GM21825 (cell line): ENCODE measurements at regions not wholly inside any gene's neighbourhood (a gene's known extent, or its start where the extent isn't known, plus 50 kb on each side); places are given as distances from the start of the nearest gene placed in this dataset.
"Not testable (repeated sequence)": the region's sequence is repeated elsewhere in the genome, so short reads cannot be mapped to it uniquely, and the experiment has no call there.

Experiments
- ATAC-seq: cut with Tn5 transposase; IDR thresholded peaks from one replicate; pipeline ENCODE4 v1.9.1; 2021; ENCODE audit warnings: mild to moderate bottlenecking, moderate library complexity; ENCODE audit not compliant: unreplicated experiment

DNA sequence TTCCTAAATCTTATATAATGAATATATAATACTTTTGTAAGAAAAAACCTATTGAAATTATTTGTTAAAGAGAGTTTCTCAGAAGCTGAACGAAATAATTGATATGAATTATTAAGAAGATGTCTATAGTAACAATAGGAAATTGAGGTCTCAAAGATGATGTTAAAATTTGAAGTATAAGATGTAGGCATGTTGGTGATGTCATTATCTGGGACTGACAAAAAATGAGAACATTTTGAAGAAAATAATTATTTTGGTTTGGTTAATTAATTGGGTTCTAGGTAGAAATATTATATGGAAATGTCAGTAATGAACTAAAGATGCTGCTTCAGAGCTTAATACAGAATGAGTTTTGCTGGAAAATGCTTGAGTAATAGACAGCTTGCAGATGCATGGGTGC, 501.4 kb upstream of the ST8SIA4 start:
- ATAC-seq: no peak

GRCh38 chr5:101393795-101394450, 490.8 kb upstream of the ST8SIA4 start:
- ATAC-seq: no peak

DNA sequence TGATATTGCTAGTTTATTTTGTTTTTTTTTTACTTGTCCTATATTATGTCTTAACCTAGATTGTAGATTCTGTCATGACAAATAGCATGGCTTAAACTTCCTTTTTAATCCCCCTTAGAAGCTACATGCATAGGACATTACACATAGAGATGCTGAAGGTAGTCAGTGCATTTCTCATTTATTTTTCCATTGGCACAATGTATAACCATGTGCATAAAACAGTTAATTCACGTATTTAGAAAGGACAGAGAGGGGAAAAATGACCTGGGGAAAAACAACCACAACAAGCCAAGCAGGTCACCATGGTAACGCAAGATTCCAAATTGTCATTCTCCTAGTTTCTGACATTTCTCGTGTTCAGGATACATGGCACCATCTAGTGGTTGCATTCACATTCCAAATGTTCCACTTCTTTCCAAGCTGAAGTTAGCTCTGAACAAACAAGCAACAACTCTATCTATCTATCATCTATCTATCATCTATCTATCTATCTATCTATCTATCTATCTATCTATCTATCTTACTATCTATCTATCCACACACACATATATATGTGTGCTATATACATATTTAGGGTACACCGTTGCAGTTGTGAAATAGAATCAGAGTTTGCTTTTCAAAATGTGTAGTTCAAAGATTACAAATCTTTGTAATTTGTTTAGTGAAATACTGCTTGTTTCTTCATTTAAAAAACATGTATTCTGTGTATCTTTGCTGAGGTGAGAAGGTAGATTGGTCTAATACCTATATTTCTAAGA, 487.2 kb upstream of the ST8SIA4 start:
- ATAC-seq: no peak

- no peak for ATAC-seq
These were observed 482.2 kb upstream of the ST8SIA4 start for GRCh38 chr5:101385276-101385675.

DNA sequence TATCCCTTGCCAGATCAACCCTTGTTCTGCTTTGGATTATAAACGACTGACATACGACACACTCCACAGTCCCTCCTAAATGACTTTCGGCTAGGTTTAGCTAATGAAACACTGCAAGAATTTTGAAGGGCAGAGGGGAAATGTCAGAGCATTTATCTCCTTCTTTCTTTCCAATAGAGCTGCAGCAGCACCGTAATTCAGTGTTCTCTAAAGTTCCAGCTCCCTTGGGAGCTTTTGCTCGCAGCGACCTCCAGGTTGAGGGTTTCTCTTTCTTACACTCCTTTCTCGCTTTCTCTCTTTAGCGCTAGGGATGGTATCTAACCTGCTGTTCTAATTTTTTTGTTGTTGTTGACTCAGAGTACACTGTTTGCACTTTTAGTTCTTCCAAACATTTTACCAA, 467.1 kb upstream of the ST8SIA4 start:
- ATAC-seq: no peak

- ATAC-seq: no peak
These were observed 461.4 kb upstream of the ST8SIA4 start for GRCh38 chr5:101364469-101364868.

GRCh38 chr5:101362067-101362466, 459.0 kb upstream of the ST8SIA4 start:
- ATAC-seq: no peak

GRCh38 chr5:101346906-101347305, 443.8 kb upstream of the ST8SIA4 start:
- ATAC-seq: no peak

DNA sequence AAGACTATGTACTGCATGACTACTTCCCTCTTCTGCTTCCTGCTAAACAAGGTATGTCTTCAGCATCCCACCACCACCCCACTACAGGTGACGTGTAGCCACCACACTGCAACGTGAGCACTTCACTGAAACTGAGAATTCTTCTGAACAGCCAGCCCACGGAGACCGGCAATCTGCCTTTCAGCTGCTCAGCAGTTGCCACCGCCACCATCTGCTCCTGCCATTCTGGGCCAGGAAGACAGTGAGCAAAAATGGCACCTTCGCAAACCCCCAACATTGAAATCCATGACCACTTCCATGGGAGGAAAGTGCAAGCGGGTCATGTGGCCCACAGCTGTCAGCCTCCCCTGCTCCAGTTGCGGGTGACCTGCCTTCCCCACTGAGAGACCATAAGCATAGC, 443.4 kb upstream of the ST8SIA4 start:
- ATAC-seq: no peak

- no peak for ATAC-seq
These were observed 435.1 kb upstream of the ST8SIA4 start for GRCh38 chr5:101338226-101338625.

GRCh38 chr5:101327816-101328215, 424.7 kb upstream of the ST8SIA4 start:
- ATAC-seq: no peak

DNA sequence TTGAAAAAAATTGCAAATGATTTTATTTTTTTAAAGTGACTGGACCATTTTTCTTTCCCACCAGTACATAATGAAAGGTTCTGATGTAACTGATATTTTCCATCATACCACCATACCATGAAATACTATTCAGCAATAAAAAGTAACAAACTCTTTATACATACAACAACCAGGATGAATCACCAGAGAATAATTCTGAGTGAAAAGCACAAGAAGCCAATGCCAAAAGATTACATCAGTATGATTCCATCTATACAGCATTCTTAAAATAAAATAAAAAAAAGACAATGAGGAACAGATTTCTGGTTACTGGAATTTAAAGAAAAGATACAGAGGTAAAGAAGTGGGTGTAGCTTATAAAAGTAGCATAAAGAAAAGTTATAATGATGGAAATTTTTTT, 423.7 kb upstream of the ST8SIA4 start:
- ATAC-seq: no peak

- ATAC-seq: not testable (repeated sequence)
These were observed 413.3 kb upstream of the ST8SIA4 start for GRCh38 chr5:101316401-101316800.

GRCh38 chr5:101306391-101307137, 403.5 kb upstream of the ST8SIA4 start:
- ATAC-seq: no peak

DNA sequence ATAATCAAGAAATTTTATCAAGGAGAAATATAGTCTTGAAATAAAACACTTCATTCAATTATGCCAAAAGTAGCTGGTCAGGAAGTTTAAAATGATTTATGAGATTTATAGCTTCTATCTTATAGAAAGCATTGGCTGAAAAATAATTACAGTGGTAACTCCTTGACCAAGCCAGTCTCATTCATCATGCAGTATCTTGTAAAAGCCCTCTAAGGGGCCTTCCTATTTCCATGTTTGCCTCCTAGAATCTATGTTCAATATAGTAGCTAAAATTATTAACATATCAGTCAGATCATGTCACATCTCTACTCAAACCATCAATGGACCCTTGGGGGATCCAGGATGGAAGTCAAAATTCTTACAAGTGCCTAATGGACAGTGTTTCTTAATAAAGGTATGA, 393.4 kb upstream of the ST8SIA4 start:
- ATAC-seq: no peak

DNA sequence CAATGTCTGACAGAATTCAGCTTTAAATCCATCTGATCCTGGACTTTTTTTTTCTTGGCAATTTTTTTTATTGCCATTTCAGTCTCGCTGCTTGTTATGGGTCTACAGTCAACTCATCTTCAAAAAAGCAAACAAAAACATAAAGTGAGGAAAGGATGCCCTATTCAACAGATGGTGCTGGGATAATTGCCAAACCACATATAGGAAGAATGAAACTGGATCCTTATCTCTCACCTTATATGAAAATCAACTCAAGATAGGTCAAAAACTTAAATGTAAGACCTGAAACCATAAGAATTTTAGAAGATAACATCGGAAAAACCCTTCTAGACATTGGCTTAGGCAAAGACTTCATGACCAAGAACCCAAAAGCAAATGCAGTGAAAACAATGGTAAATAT, 389.1 kb upstream of the ST8SIA4 start:
- no peak for ATAC-seq

DNA sequence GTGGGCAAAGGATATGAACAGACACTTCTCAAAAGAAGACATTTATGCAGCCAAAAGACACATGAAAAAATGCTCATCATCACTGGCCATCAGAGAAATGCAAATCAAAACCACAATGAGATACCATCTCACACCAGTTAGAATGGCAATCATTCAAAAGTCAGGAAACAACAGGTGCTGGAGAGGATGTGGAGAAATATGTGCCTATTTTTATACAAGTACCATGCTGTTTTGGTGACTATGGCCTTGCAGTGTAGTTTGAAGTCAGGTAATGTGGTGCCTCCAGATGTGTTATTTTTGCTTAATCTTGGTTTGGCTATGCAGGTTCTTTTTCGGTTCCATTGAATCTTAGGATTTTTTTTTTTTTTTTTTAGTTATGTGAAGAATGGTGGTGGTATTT, 387.7 kb upstream of the ST8SIA4 start:
- ATAC-seq: not testable (repeated sequence)

GRCh38 chr5:101288633-101289032, 385.6 kb upstream of the ST8SIA4 start:
- ATAC-seq: no peak

GRCh38 chr5:101284736-101285375, 381.8 kb upstream of the ST8SIA4 start:
- no peak for ATAC-seq

GRCh38 chr5:101283938-101284337, 380.9 kb upstream of the ST8SIA4 start:
- not testable (repeated sequence) for ATAC-seq

DNA sequence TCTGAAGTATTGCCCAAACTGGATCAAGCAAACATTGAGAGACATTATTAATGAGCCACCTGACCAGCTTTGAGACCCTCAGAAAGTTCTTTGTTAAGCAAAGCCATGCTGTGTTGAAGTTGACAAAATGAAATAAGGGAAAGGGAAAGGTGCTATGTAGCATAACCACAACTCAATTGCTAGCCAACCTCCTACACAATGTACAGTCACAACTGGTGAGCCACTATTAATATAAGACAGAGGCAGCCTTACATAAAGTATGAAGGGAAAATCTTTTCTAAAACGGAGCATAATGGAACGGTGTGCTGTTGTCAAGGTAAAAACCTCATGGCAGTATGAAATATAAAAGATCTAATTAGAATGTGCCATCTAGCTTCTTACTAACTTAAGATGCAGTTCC, 375.8 kb upstream of the ST8SIA4 start:
- no peak for ATAC-seq
